HepG2 (cell line): ENCODE measurements at regions not wholly inside any gene's neighbourhood (a gene's known extent, or its start where the extent isn't known, plus 50 kb on each side); places are given as distances from the start of the nearest gene placed in this dataset.
A peak's percentile ranks its signal among the peaks of the same experiment; 100 is the strongest.

Experiments used
- ATAC-seq: fragments of 200-7000 bp; cut with Tn5 transposase; 3 replicates; pipeline ENCODE4 v1.9.1; 2020; ENCODE audit warnings: mild to moderate bottlenecking, moderate library complexity
- BruUV-seq: library from RNA; stranded (reverse); fragments of 400-500 nt; replicated peaks from 2 replicates; lab custom pipeline; 2021; lab: Mats Ljungman, UMichigan
- CTCF ChIA-PET: fragments of 300-600 bp; formaldehyde crosslinking; extraction: SDS; loops from one replicate; lab custom pipeline; 2021; ENCODE audit warnings: low total read pairs, inconsistent platforms, low intra/inter-chr PET ratio; lab: Yijun Ruan, JAX
- POLR2A ChIA-PET: fragments of 350-600 bp; sonication (Branson Sonifier 250); formaldehyde crosslinking; loops from one replicate; lab custom pipeline; 2020; ENCODE audit warnings: antibody characterized with exemption, inconsistent platforms; lab: Yijun Ruan, JAX
- DNase-seq: peaks from one replicate; pipeline ENCODE4 v3.0.0-alpha.2; 2015; ENCODE audit warnings: low spot score
- FAIRE-seq: peaks from 3 replicates; lab custom pipeline; 2011; peaks lifted over from hg19 to GRCh38; lab: Jason Lieb, UNC
- H2AFZ ChIP-seq: one replicate; pipeline ENCODE4 v1.6.1; 2011; ENCODE audit warnings: low read length, inconsistent platforms
- H3K27ac ChIP-seq: fragments of 300-600 bp; 3 replicates; pipeline ENCODE4 v1.8.0; 2011; ENCODE audit warnings: mixed run types, mild to moderate bottlenecking, mixed read lengths, low read length, inconsistent platforms; ENCODE audit not compliant: insufficient read depth; ENCODE audit errors: extremely low read length
- H3K27me3 ChIP-seq, 2 experiments: fragments of 200-600 bp in 1 of 2; 2 replicates in 1 of 2; 3 replicates in 1 of 2; pipeline versions ENCODE4 v1.6.0 to v1.8.0; 2011; ENCODE audit warnings: low read length in 2 of 2, mild to moderate bottlenecking in 2 of 2, moderate library complexity in 2 of 2, inconsistent platforms in 1 of 2; ENCODE audit not compliant: insufficient read depth in 2 of 2, control insufficient read depth in 1 of 2
- H3K36me3 ChIP-seq, 2 experiments: fragments of 200-600 bp in 1 of 2; replicated peaks in 1 of 2; 2 replicates in 1 of 2; 3 replicates in 1 of 2; pipeline versions ENCODE4 v1.5.1 to v1.8.0; 2011; ENCODE audit warnings: low read length in 2 of 2, inconsistent platforms in 1 of 2; ENCODE audit not compliant: insufficient read depth in 2 of 2, control insufficient read depth in 1 of 2
- H3K4me1 ChIP-seq: 2 replicates; pipeline ENCODE4 v1.5.1; 2012; ENCODE audit warnings: low read length, inconsistent platforms; ENCODE audit not compliant: insufficient read depth
- H3K4me2 ChIP-seq: 2 replicates; pipeline ENCODE4 v1.6.0; 2011; ENCODE audit warnings: low read depth, low read length, inconsistent platforms
- H3K4me3 ChIP-seq, 3 experiments: fragments of 200-600 bp in 1 of 3; sonication (generic), shearing (Covaris generic) in 1 of 3; replicated peaks in 1 of 3; 2 replicates each; pipeline ENCODE4 v1.5.1; 2011 to 2016; ENCODE audit warnings: low read length in 3 of 3, inconsistent platforms in 2 of 3, low read depth in 2 of 3, mild to moderate bottlenecking in 2 of 3, control low read depth in 1 of 3, mixed read lengths in 1 of 3; ENCODE audit not compliant: insufficient read depth in 1 of 3
- H3K79me2 ChIP-seq: one replicate; pipeline ENCODE4 v1.6.1; 2011; ENCODE audit warnings: low read length, inconsistent platforms; ENCODE audit not compliant: insufficient read depth
- H3K9ac ChIP-seq: 2 replicates; pipeline ENCODE4 v1.6.0; 2011; ENCODE audit warnings: mild to moderate bottlenecking, low read depth, low read length, inconsistent platforms; ENCODE audit not compliant: insufficient read depth
- H3K9me3 ChIP-seq: 2 replicates; pipeline ENCODE4 v1.5.1; 2012; ENCODE audit warnings: mild to moderate bottlenecking, low read length
- H4K20me1 ChIP-seq: 2 replicates; pipeline ENCODE4 v1.6.0; 2011; ENCODE audit warnings: inconsistent platforms, mild to moderate bottlenecking, low read length, moderate library complexity; ENCODE audit not compliant: insufficient read depth
- BCL6 ChIP-seq: IDR thresholded peaks from 2 replicates; pipeline ENCODE4 v1.6.1; 2016; ENCODE audit warnings: missing genetic modification reagents, missing compliant biosample characterization
- CBFB ChIP-seq: sonication (generic); formaldehyde crosslinking; IDR thresholded peaks from 2 replicates; pipeline ENCODE4 v1.4.0; 2020; ENCODE audit warnings: missing genetic modification reagents
- EP300 ChIP-seq, 3 experiments: sonication (generic) in 1 of 3; formaldehyde crosslinking in 1 of 3; IDR thresholded peaks; 2 replicates each; pipeline versions ENCODE4 v1.5.1 to v1.6.1; 2011 to 2020; ENCODE audit warnings: low read depth in 2 of 3, low read length in 2 of 3, borderline replicate concordance in 1 of 3, improper control_type of control experiment in 1 of 3, mild to moderate bottlenecking in 1 of 3, missing genetic modification reagents in 1 of 3, moderate library complexity in 1 of 3
- GZF1 ChIP-seq: sonication (generic); formaldehyde crosslinking; IDR thresholded peaks from 2 replicates; pipeline ENCODE4 v1.5.1; 2020; ENCODE audit warnings: mild to moderate bottlenecking, missing genetic modification reagents
- HMGA1 ChIP-seq: sonication (generic); formaldehyde crosslinking; conservative IDR thresholded peaks from 2 replicates; pipeline ENCODE4 v1.4.0; 2020; ENCODE audit warnings: missing genetic modification reagents
- MTF1 ChIP-seq: sonication (generic); formaldehyde crosslinking; IDR thresholded peaks from 2 replicates; pipeline ENCODE4 v1.5.0; 2020; ENCODE audit warnings: missing genetic modification reagents
- TCF7 ChIP-seq: sonication (generic); IDR thresholded peaks from 2 replicates; pipeline ENCODE4 v1.6.1; 2016; ENCODE audit warnings: antibody characterized with exemption, low read depth
- ZNF660 ChIP-seq: sonication (generic); formaldehyde crosslinking; IDR thresholded peaks from 2 replicates; pipeline ENCODE4 v1.5.1; 2020; ENCODE audit warnings: mild to moderate bottlenecking, low read depth, missing genetic modification reagents, borderline replicate concordance
- ZNF788 ChIP-seq: sonication (generic); formaldehyde crosslinking; IDR thresholded peaks from 2 replicates; pipeline ENCODE4 v1.5.0; 2020; ENCODE audit warnings: mild to moderate bottlenecking, missing genetic modification reagents, borderline replicate concordance
- WGBS: methylation state at CpG from one replicate; pipeline ENCODE4 v1.1.6; 2017; ENCODE audit warnings: low lambda C conversion rate; 5-methylcytosine and 5-hydroxymethylcytosine counted together
- in situ Hi-C: cut with HindIII; loops from 2 replicates; pipeline ENCODE4 v1.10.0; 2017; ENCODE audit warnings: low pct_unique_long_range_greater_than_20kb; ENCODE audit not compliant: extremely low pct_ligation_motif_present
- intact Hi-C: fragments of 100-400 bp; cut with micrococcal nuclease; formaldehyde crosslinking; loops from one replicate; pipeline ENCODE4 v1.10.0; 2022; ENCODE audit not compliant: unreplicated experiment
- TF ChIP-seq, protein P1 (sequence below): sonication (generic); formaldehyde crosslinking; IDR thresholded peaks from 2 replicates; pipeline ENCODE4 v1.4.0; 2020; ENCODE audit warnings: missing genetic modification reagents, mild to moderate bottlenecking, borderline replicate concordance
- TF ChIP-seq, protein P2 (sequence below): sonication (generic); formaldehyde crosslinking; IDR thresholded peaks from 2 replicates; pipeline ENCODE4 v1.4.0; 2020; ENCODE audit warnings: missing genetic modification reagents
- TF ChIP-seq, protein P3 (sequence below): sonication (generic); formaldehyde crosslinking; IDR thresholded peaks from 2 replicates; pipeline ENCODE4 v1.4.0; 2020; ENCODE audit warnings: missing genetic modification reagents, borderline replicate concordance

DNA sequence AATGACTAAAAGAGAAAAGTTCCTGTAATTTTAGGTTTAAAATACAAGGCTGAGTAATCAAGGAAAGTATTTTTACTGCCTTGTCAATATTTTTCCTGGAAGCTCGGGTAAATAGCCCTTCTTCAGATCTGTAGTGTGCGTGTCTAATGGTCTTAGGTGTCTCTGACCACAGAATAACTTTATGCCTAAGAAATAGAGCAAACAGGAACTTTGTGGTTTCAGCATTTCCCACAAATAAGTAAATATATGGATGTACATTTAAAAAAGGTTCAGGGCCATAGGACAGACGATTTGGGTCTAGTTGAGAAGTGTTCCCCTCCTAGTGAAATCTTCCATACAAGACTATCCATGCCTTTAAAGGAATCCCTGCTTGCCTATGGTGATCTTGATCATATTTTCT is 107.0 kb downstream of the ZC3H11B start:
- DNase-seq: no peak
- ATAC-seq: no peak
- intact Hi-C loops: no loop called here
- no peak overlapping the region for H2AFZ ChIP-seq
- H4K20me1 ChIP-seq: no peaks in the 10 kb centered on the region
- H3K27me3 ChIP-seq: no peaks in the 10 kb centered on the region
- H3K36me3 ChIP-seq: no peaks in the 10 kb centered on the region
- TF ChIP-seq HMGA1 (no peak), EP300 (IDR thresholded peaks at IDR 0.05; ENCODE audit: low read depth in 2 of 2, low read length in 2 of 2) (peak in 1 of 2 experiments; percentile 26; a peak in 1 of 4 replicates), EP300 (CRISPR knock-in tag; IDR thresholded peaks at IDR 0.05; ENCODE audit: borderline replicate concordance) (no peak), ZNF788 (CRISPR knock-in tag) (no peak), GZF1 (no peak), MTF1 (CRISPR knock-in tag) (no peak), CBFB (CRISPR knock-in tag) (no peak), BCL6 (peak; percentile 15; the same call in 1 of the 2 replicates), TCF7 (peak; percentile 29; the same call in 1 of the 2 replicates), ZNF660 (no peak)
- TF ChIP-seq, protein P1, sequence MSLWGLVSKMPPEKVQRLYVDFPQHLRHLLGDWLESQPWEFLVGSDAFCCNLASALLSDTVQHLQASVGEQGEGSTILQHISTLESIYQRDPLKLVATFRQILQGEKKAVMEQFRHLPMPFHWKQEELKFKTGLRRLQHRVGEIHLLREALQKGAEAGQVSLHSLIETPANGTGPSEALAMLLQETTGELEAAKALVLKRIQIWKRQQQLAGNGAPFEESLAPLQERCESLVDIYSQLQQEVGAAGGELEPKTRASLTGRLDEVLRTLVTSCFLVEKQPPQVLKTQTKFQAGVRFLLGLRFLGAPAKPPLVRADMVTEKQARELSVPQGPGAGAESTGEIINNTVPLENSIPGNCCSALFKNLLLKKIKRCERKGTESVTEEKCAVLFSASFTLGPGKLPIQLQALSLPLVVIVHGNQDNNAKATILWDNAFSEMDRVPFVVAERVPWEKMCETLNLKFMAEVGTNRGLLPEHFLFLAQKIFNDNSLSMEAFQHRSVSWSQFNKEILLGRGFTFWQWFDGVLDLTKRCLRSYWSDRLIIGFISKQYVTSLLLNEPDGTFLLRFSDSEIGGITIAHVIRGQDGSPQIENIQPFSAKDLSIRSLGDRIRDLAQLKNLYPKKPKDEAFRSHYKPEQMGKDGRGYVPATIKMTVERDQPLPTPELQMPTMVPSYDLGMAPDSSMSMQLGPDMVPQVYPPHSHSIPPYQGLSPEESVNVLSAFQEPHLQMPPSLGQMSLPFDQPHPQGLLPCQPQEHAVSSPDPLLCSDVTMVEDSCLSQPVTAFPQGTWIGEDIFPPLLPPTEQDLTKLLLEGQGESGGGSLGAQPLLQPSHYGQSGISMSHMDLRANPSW (CRISPR knock-in tag): no peak
- TF ChIP-seq, protein P2, sequence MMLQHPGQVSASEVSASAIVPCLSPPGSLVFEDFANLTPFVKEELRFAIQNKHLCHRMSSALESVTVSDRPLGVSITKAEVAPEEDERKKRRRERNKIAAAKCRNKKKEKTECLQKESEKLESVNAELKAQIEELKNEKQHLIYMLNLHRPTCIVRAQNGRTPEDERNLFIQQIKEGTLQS (CRISPR knock-in tag): no peak
- TF ChIP-seq, protein P3, sequence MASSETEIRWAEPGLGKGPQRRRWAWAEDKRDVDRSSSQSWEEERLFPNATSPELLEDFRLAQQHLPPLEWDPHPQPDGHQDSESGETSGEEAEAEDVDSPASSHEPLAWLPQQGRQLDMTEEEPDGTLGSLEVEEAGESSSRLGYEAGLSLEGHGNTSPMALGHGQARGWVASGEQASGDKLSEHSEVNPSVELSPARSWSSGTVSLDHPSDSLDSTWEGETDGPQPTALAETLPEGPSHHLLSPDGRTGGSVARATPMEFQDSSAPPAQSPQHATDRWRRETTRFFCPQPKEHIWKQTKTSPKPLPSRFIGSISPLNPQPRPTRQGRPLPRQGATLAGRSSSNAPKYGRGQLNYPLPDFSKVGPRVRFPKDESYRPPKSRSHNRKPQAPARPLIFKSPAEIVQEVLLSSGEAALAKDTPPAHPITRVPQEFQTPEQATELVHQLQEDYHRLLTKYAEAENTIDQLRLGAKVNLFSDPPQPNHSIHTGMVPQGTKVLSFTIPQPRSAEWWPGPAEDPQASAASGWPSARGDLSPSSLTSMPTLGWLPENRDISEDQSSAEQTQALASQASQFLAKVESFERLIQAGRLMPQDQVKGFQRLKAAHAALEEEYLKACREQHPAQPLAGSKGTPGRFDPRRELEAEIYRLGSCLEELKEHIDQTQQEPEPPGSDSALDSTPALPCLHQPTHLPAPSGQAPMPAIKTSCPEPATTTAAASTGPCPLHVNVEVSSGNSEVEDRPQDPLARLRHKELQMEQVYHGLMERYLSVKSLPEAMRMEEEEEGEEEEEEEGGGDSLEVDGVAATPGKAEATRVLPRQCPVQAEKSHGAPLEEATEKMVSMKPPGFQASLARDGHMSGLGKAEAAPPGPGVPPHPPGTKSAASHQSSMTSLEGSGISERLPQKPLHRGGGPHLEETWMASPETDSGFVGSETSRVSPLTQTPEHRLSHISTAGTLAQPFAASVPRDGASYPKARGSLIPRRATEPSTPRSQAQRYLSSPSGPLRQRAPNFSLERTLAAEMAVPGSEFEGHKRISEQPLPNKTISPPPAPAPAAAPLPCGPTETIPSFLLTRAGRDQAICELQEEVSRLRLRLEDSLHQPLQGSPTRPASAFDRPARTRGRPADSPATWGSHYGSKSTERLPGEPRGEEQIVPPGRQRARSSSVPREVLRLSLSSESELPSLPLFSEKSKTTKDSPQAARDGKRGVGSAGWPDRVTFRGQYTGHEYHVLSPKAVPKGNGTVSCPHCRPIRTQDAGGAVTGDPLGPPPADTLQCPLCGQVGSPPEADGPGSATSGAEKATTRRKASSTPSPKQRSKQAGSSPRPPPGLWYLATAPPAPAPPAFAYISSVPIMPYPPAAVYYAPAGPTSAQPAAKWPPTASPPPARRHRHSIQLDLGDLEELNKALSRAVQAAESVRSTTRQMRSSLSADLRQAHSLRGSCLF: no peak
- TF ChIP-seq, all 625 proteins: peak for 3
- CTCF ChIA-PET: no interaction called here
- H3K9ac ChIP-seq: no peak overlapping the region
- no peak overlapping the region for H3K4me3 ChIP-seq
- FAIRE-seq: no peak
- no peak overlapping the region for H3K4me2 ChIP-seq
- in situ Hi-C loops: no loop called here
- BruUV-seq: no TSS peak
- H3K4me1 ChIP-seq: peaks cover 6% of the 10 kb centered on the region; the same call in 1 of the 2 replicates
- H3K9me3 ChIP-seq: no peaks in the 10 kb centered on the region
- POLR2A ChIA-PET: no interaction called here
- WGBS: 1% methylated on average over 3 of the region's 3 CpGs
- no peaks in the 10 kb centered on the region for H3K79me2 ChIP-seq
- no peak overlapping the region for H3K27ac ChIP-seq
